ENCODE measurements at regions not wholly inside any gene's neighbourhood (a gene's known extent, or its start where the extent isn't known, plus 50 kb on each side); places are given as distances from the start of the nearest gene placed in this dataset.
"Not testable (repeated sequence)": the region's sequence is repeated elsewhere in the genome, so short reads cannot be mapped to it uniquely, and the experiment has no call there.

GRCh38 chr21:14829685-14830084, 235.1 kb downstream of the NRIP1 start:
- H3K9me3 Mint-ChIP-seq: no peaks in the 10 kb centered on the region
- H3K36me3 Mint-ChIP-seq (ENCODE audit: low read depth): no peaks in the 10 kb centered on the region
- no peaks in the 10 kb centered on the region for H3K4me1 Mint-ChIP-seq
- ChIA-PET POLR2A (no interaction called here), CTCF (interaction anchor here (1.3 kb wide), 1 partner anchor 11 kb away, joined by 4 read pairs; no protein-coding TSS in a partner anchor)
- H3K27me3 Mint-ChIP-seq: no peaks in the 10 kb centered on the region
- DNase-seq: no peak
- no peak overlapping the region for H3K4me3 Mint-ChIP-seq
- no peak overlapping the region for H3K27ac Mint-ChIP-seq

GRCh38 chr21:14827468-14827867, 237.3 kb downstream of the NRIP1 start:
- no peaks in the 10 kb centered on the region for H3K9me3 Mint-ChIP-seq
- no peaks in the 10 kb centered on the region for H3K36me3 Mint-ChIP-seq (ENCODE audit: low read depth)
- no peak overlapping the region for H3K27ac Mint-ChIP-seq
- H3K4me1 Mint-ChIP-seq: no peaks in the 10 kb centered on the region
- ChIA-PET POLR2A (no interaction called here), CTCF (no interaction called here)
- H3K27me3 Mint-ChIP-seq: no peaks in the 10 kb centered on the region
- H3K4me3 Mint-ChIP-seq: no peak overlapping the region
- DNase-seq: no peak

GRCh38 chr21:14826630-14827029, 238.2 kb downstream of the NRIP1 start:
- Mint-ChIP-seq H3K36me3 (ENCODE audit: low read depth) (no peaks in the 10 kb centered on the region), H3K27me3 (no peaks in the 10 kb centered on the region), H3K4me3 (no peak overlapping the region), H3K4me1 (no peaks in the 10 kb centered on the region), H3K9me3 (no peaks in the 10 kb centered on the region), H3K27ac (no peak overlapping the region)
- DNase-seq: no peak
- ChIA-PET CTCF (no interaction called here), POLR2A (no interaction called here)

- H3K36me3 Mint-ChIP-seq (ENCODE audit: low read depth): no peaks in the 10 kb centered on the region
- no peak overlapping the region for H3K4me3 Mint-ChIP-seq
- H3K27ac Mint-ChIP-seq: no peak overlapping the region
- H3K9me3 Mint-ChIP-seq: no peaks in the 10 kb centered on the region
- H3K4me1 Mint-ChIP-seq: no peaks in the 10 kb centered on the region
- ChIA-PET POLR2A (no interaction called here), CTCF (no interaction called here)
- DNase-seq: no peak
- H3K27me3 Mint-ChIP-seq: no peaks in the 10 kb centered on the region
Observed at GRCh38 chr21:14825514-14825974, 239.3 kb downstream of the NRIP1 start.

GRCh38 chr21:14824126-14824525, 240.7 kb downstream of the NRIP1 start:
- ChIA-PET CTCF (no interaction called here), POLR2A (no interaction called here)
- no peaks in the 10 kb centered on the region for H3K4me1 Mint-ChIP-seq
- no peak overlapping the region for H3K4me3 Mint-ChIP-seq
- no peaks in the 10 kb centered on the region for H3K9me3 Mint-ChIP-seq
- no peaks in the 10 kb centered on the region for H3K36me3 Mint-ChIP-seq (ENCODE audit: low read depth)
- DNase-seq: no peak
- H3K27ac Mint-ChIP-seq: no peak overlapping the region
- no peaks in the 10 kb centered on the region for H3K27me3 Mint-ChIP-seq

GRCh38 chr21:14817311-14817710, 247.5 kb downstream of the NRIP1 start:
- POLR2A ChIA-PET: no interaction called here
- Mint-ChIP-seq H3K27ac (no peak overlapping the region), H3K4me1 (peaks cover 3% of the 10 kb centered on the region), H3K36me3 (ENCODE audit: low read depth) (no peaks in the 10 kb centered on the region), H3K9me3 (no peaks in the 10 kb centered on the region), H3K27me3 (no peaks in the 10 kb centered on the region), H3K4me3 (no peak overlapping the region)
- DNase-seq: no peak
- CTCF ChIA-PET: no interaction called here

GRCh38 chr21:14814991-14815390, 249.8 kb downstream of the NRIP1 start:
- Mint-ChIP-seq H3K27me3 (no peaks in the 10 kb centered on the region), H3K36me3 (ENCODE audit: low read depth) (no peaks in the 10 kb centered on the region), H3K9me3 (peaks cover 3% of the 10 kb centered on the region), H3K4me3 (no peak overlapping the region), H3K4me1 (peaks cover 3% of the 10 kb centered on the region), H3K27ac (no peak overlapping the region)
- DNase-seq: no peak
- CTCF ChIA-PET: no interaction called here
- POLR2A ChIA-PET: no interaction called here

GRCh38 chr21:14814282-14814681, 250.5 kb downstream of the NRIP1 start:
- POLR2A ChIA-PET: no interaction called here
- H3K9me3 Mint-ChIP-seq: peaks cover 3% of the 10 kb centered on the region
- no peak overlapping the region for H3K27ac Mint-ChIP-seq
- H3K36me3 Mint-ChIP-seq (ENCODE audit: low read depth): no peaks in the 10 kb centered on the region
- no peaks in the 10 kb centered on the region for H3K27me3 Mint-ChIP-seq
- no peak for DNase-seq
- H3K4me1 Mint-ChIP-seq: peaks cover 3% of the 10 kb centered on the region
- CTCF ChIA-PET: no interaction called here
- no peak overlapping the region for H3K4me3 Mint-ChIP-seq

- H3K27me3 Mint-ChIP-seq, POLR2A ChIA-PET: not testable (repeated sequence)
Observed at GRCh38 chr21:14804170-14804569, 258.1 kb upstream of the SAMSN1 start.

GRCh38 chr21:14797543-14797942, 251.4 kb upstream of the SAMSN1 start:
- DNase-seq: no peak
- CTCF ChIA-PET: no interaction called here
- POLR2A ChIA-PET: no interaction called here
- peaks cover 4% of the 10 kb centered on the region for H3K36me3 Mint-ChIP-seq (ENCODE audit: low read depth)
- H3K27me3 Mint-ChIP-seq: peaks cover 11% of the 10 kb centered on the region
- no peak overlapping the region for H3K4me3 Mint-ChIP-seq
- no peaks in the 10 kb centered on the region for H3K4me1 Mint-ChIP-seq
- peaks cover 8% of the 10 kb centered on the region for H3K9me3 Mint-ChIP-seq
- no peak overlapping the region for H3K27ac Mint-ChIP-seq

More at GRCh38 chr21:14804170-14804569, 258.1 kb upstream of the SAMSN1 start:
- CTCF ChIA-PET; DNase-seq; H3K27ac Mint-ChIP-seq; H3K9me3 Mint-ChIP-seq; H3K4me3 Mint-ChIP-seq; H3K36me3 Mint-ChIP-seq (ENCODE audit: low read depth); H3K4me1 Mint-ChIP-seq: not testable (repeated sequence)

GRCh38 chr21:14787312-14787711, 241.2 kb upstream of the SAMSN1 start:
- DNase-seq: no peak
- Mint-ChIP-seq H3K4me1 (no peaks in the 10 kb centered on the region), H3K9me3 (no peaks in the 10 kb centered on the region), H3K36me3 (ENCODE audit: low read depth) (no peaks in the 10 kb centered on the region), H3K4me3 (no peak overlapping the region), H3K27me3 (peaks cover 5% of the 10 kb centered on the region), H3K27ac (no peak overlapping the region)
- ChIA-PET CTCF (no interaction called here), POLR2A (no interaction called here)

- ChIA-PET POLR2A (no interaction called here), CTCF (no interaction called here)
- Mint-ChIP-seq H3K36me3 (ENCODE audit: low read depth) (no peaks in the 10 kb centered on the region), H3K4me3 (no peak overlapping the region), H3K9me3 (no peaks in the 10 kb centered on the region), H3K4me1 (no peaks in the 10 kb centered on the region), H3K27ac (no peak overlapping the region), H3K27me3 (peaks cover 11% of the 10 kb centered on the region)
- DNase-seq: no peak
Observed at GRCh38 chr21:14785679-14786078, 239.6 kb upstream of the SAMSN1 start.

- CTCF ChIA-PET: interaction anchor here (1.0 to 1.7 kb wide), 2 partner anchors 11 to 290 kb away, joined by 3 to 4 read pairs; no protein-coding TSS in a partner anchor
- no peaks in the 10 kb centered on the region for H3K4me1 Mint-ChIP-seq
- H3K27ac Mint-ChIP-seq: no peak overlapping the region
- H3K9me3 Mint-ChIP-seq: no peaks in the 10 kb centered on the region
- no peaks in the 10 kb centered on the region for H3K36me3 Mint-ChIP-seq (ENCODE audit: low read depth)
- H3K27me3 Mint-ChIP-seq: peaks cover 2% of the 10 kb centered on the region
- DNase-seq: peak; percentile 60
- no peak overlapping the region for H3K4me3 Mint-ChIP-seq
- POLR2A ChIA-PET: no interaction called here
Observed at GRCh38 chr21:14773777-14774345, 227.7 kb upstream of the SAMSN1 start.

GRCh38 chr21:14771593-14771992, 225.5 kb upstream of the SAMSN1 start:
- no peak overlapping the region for H3K27ac Mint-ChIP-seq
- H3K4me1 Mint-ChIP-seq: no peaks in the 10 kb centered on the region
- H3K9me3 Mint-ChIP-seq: no peaks in the 10 kb centered on the region
- H3K4me3 Mint-ChIP-seq: no peak overlapping the region
- DNase-seq: no peak
- CTCF ChIA-PET: no interaction called here
- H3K27me3 Mint-ChIP-seq: peaks cover 2% of the 10 kb centered on the region
- POLR2A ChIA-PET: no interaction called here
- H3K36me3 Mint-ChIP-seq (ENCODE audit: low read depth): no peaks in the 10 kb centered on the region

GRCh38 chr21:14768042-14768441, 221.9 kb upstream of the SAMSN1 start:
- DNase-seq: no peak
- Mint-ChIP-seq H3K4me1 (no peaks in the 10 kb centered on the region), H3K36me3 (ENCODE audit: low read depth) (no peaks in the 10 kb centered on the region), H3K9me3 (no peaks in the 10 kb centered on the region), H3K4me3 (no peak overlapping the region), H3K27me3 (no peaks in the 10 kb centered on the region), H3K27ac (no peak overlapping the region)
- ChIA-PET CTCF (no interaction called here), POLR2A (no interaction called here)

Data from activated CD4-positive, alpha-beta memory T cell treated with anti-CD3 and anti-CD28 coated beads, Interleukin-2, amount 10 ng/mL, durations not matched to agents 7 days and 5 days (primary cell).